Endothelial cell of umbilical vein (primary cell): ENCODE measurements at regions not wholly inside any gene's neighbourhood (a gene's known extent, or its start where the extent isn't known, plus 50 kb on each side); places are given as distances from the start of the nearest gene placed in this dataset.

ENCODE experiments used
- CTCF ChIP-seq, 2 donors: IDR thresholded peaks; 1 replicate in 1 of 2; 2 replicates in 1 of 2; pipeline ENCODE4 v1.5.1; 2011; ENCODE audit warnings: low read length in 2 of 2, mild to moderate bottlenecking in 2 of 2, moderate library complexity in 2 of 2, control low read depth in 1 of 2, inconsistent platforms in 1 of 2, low read depth in 1 of 2; ENCODE audit not compliant: insufficient read depth in 1 of 2; ENCODE audit errors: extremely low read depth in 1 of 2
- EZH2 ChIP-seq: IDR thresholded peaks from 2 replicates; pipeline ENCODE4 v1.6.1; 2012; ENCODE audit warnings: borderline replicate concordance, low read depth, mild to moderate bottlenecking, moderate library complexity, low read length, inconsistent platforms; ENCODE audit not compliant: severe bottlenecking
- FOS ChIP-seq: IDR thresholded peaks from 2 replicates; pipeline ENCODE4 v1.6.1; 2011; ENCODE audit warnings: mild to moderate bottlenecking, low read length, moderate library complexity, borderline replicate concordance; ENCODE audit not compliant: insufficient read depth
- GATA2 ChIP-seq: IDR thresholded peaks from 2 replicates; pipeline ENCODE4 v1.7.0; 2011; ENCODE audit warnings: low read depth, mild to moderate bottlenecking, moderate library complexity, mixed read lengths, low read length; ENCODE audit not compliant: insufficient read length, insufficient read depth
- MAX ChIP-seq: IDR thresholded peaks from 2 replicates; pipeline ENCODE4 v1.6.1; 2011; ENCODE audit not compliant: insufficient read depth, insufficient read length
- POLR2A ChIP-seq: IDR thresholded peaks from 2 replicates; pipeline ENCODE4 v1.6.1; 2012; ENCODE audit warnings: low read depth, mild to moderate bottlenecking, control low read depth, low read length
- POLR2AphosphoS5 ChIP-seq: IDR thresholded peaks from 2 replicates; pipeline ENCODE4 v1.6.1; 2012; ENCODE audit warnings: low read depth, mild to moderate bottlenecking, control low read depth, low read length, moderate library complexity; ENCODE audit not compliant: insufficient read depth

DNA sequence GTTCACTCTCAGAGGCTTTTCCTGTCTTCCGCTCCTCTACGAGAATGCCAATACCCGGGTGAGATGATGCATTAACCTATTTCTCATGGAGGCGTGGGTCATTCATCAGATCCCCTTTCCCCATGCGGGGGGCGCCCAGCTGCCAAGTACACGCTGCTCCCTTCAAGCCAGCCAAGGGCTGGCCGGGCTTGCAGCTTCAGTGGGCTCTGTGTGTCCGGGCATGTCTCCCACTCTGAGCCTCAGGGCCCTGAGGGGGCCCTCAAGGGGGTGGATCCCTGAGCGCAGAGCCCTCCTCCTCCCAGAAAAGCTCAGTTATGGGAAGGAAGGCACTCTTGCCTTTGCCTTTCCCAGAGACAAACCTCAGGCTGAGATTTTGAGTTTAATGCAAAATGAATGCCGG lies 431.8 kb upstream of the MYT1L start:
- TF ChIP-seq CTCF (IDR thresholded peaks at IDR 0.05; ENCODE audit: extremely low read depth in 1 of 2, insufficient read depth in 1 of 2, low read depth in 1 of 2, low read length in 2 of 2) (no peak), POLR2A (no peak), GATA2 (no peak), FOS (no peak), POLR2AphosphoS5 (no peak), MAX (no peak), EZH2 (no peak)
